ENCODE measurements at regions not wholly inside any gene's neighbourhood (a gene's known extent, or its start where the extent isn't known, plus 50 kb on each side); places are given as distances from the start of the nearest gene placed in this dataset.

GRCh38 chr16:17947637-17948036 lies 388.9 kb downstream of the NPIPA8 start:
- no peak for TF ChIP-seq POLR2A (IDR thresholded peaks at IDR 0.05)
- TF ChIP-seq, protein P1, sequence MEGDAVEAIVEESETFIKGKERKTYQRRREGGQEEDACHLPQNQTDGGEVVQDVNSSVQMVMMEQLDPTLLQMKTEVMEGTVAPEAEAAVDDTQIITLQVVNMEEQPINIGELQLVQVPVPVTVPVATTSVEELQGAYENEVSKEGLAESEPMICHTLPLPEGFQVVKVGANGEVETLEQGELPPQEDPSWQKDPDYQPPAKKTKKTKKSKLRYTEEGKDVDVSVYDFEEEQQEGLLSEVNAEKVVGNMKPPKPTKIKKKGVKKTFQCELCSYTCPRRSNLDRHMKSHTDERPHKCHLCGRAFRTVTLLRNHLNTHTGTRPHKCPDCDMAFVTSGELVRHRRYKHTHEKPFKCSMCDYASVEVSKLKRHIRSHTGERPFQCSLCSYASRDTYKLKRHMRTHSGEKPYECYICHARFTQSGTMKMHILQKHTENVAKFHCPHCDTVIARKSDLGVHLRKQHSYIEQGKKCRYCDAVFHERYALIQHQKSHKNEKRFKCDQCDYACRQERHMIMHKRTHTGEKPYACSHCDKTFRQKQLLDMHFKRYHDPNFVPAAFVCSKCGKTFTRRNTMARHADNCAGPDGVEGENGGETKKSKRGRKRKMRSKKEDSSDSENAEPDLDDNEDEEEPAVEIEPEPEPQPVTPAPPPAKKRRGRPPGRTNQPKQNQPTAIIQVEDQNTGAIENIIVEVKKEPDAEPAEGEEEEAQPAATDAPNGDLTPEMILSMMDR (IDR thresholded peaks at IDR 0.05) = no peak

Measured in ovary (tissue), 3 donors.